HepG2 (cell line): ENCODE measurements at regions not wholly inside any gene's neighbourhood (a gene's known extent, or its start where the extent isn't known, plus 50 kb on each side); places are given as distances from the start of the nearest gene placed in this dataset.

ENCODE experiments used
- ATAC-seq: fragments of 200-7000 bp; cut with Tn5 transposase; 3 replicates; pipeline ENCODE4 v1.9.1; 2020; ENCODE audit warnings: mild to moderate bottlenecking, moderate library complexity
- BruUV-seq: library from RNA; stranded (reverse); fragments of 400-500 nt; replicated peaks from 2 replicates; lab custom pipeline; 2021; lab: Mats Ljungman, UMichigan
- CTCF ChIA-PET: fragments of 300-600 bp; formaldehyde crosslinking; extraction: SDS; loops from one replicate; lab custom pipeline; 2021; ENCODE audit warnings: low total read pairs, inconsistent platforms, low intra/inter-chr PET ratio; lab: Yijun Ruan, JAX
- POLR2A ChIA-PET: fragments of 350-600 bp; sonication (Branson Sonifier 250); formaldehyde crosslinking; loops from one replicate; lab custom pipeline; 2020; ENCODE audit warnings: antibody characterized with exemption, inconsistent platforms; lab: Yijun Ruan, JAX
- DNase-seq: peaks from one replicate; pipeline ENCODE4 v3.0.0-alpha.2; 2015; ENCODE audit warnings: low spot score
- FAIRE-seq: peaks from 3 replicates; lab custom pipeline; 2011; peaks lifted over from hg19 to GRCh38; lab: Jason Lieb, UNC
- H2AFZ ChIP-seq: one replicate; pipeline ENCODE4 v1.6.1; 2011; ENCODE audit warnings: low read length, inconsistent platforms
- H3K27ac ChIP-seq: fragments of 300-600 bp; 3 replicates; pipeline ENCODE4 v1.8.0; 2011; ENCODE audit warnings: mixed run types, mild to moderate bottlenecking, mixed read lengths, low read length, inconsistent platforms; ENCODE audit not compliant: insufficient read depth; ENCODE audit errors: extremely low read length
- H3K27me3 ChIP-seq, 2 experiments: fragments of 200-600 bp in 1 of 2; 2 replicates in 1 of 2; 3 replicates in 1 of 2; pipeline versions ENCODE4 v1.6.0 to v1.8.0; 2011; ENCODE audit warnings: low read length in 2 of 2, mild to moderate bottlenecking in 2 of 2, moderate library complexity in 2 of 2, inconsistent platforms in 1 of 2; ENCODE audit not compliant: insufficient read depth in 2 of 2, control insufficient read depth in 1 of 2
- H3K36me3 ChIP-seq, 2 experiments: fragments of 200-600 bp in 1 of 2; replicated peaks in 1 of 2; 2 replicates in 1 of 2; 3 replicates in 1 of 2; pipeline versions ENCODE4 v1.5.1 to v1.8.0; 2011; ENCODE audit warnings: low read length in 2 of 2, inconsistent platforms in 1 of 2; ENCODE audit not compliant: insufficient read depth in 2 of 2, control insufficient read depth in 1 of 2
- H3K4me1 ChIP-seq: 2 replicates; pipeline ENCODE4 v1.5.1; 2012; ENCODE audit warnings: low read length, inconsistent platforms; ENCODE audit not compliant: insufficient read depth
- H3K4me2 ChIP-seq: 2 replicates; pipeline ENCODE4 v1.6.0; 2011; ENCODE audit warnings: low read depth, low read length, inconsistent platforms
- H3K4me3 ChIP-seq, 3 experiments: fragments of 200-600 bp in 1 of 3; sonication (generic), shearing (Covaris generic) in 1 of 3; replicated peaks in 1 of 3; 2 replicates each; pipeline ENCODE4 v1.5.1; 2011 to 2016; ENCODE audit warnings: low read length in 3 of 3, inconsistent platforms in 2 of 3, low read depth in 2 of 3, mild to moderate bottlenecking in 2 of 3, control low read depth in 1 of 3, mixed read lengths in 1 of 3; ENCODE audit not compliant: insufficient read depth in 1 of 3
- H3K79me2 ChIP-seq: one replicate; pipeline ENCODE4 v1.6.1; 2011; ENCODE audit warnings: low read length, inconsistent platforms; ENCODE audit not compliant: insufficient read depth
- H3K9ac ChIP-seq: 2 replicates; pipeline ENCODE4 v1.6.0; 2011; ENCODE audit warnings: mild to moderate bottlenecking, low read depth, low read length, inconsistent platforms; ENCODE audit not compliant: insufficient read depth
- H3K9me3 ChIP-seq: 2 replicates; pipeline ENCODE4 v1.5.1; 2012; ENCODE audit warnings: mild to moderate bottlenecking, low read length
- H4K20me1 ChIP-seq: 2 replicates; pipeline ENCODE4 v1.6.0; 2011; ENCODE audit warnings: inconsistent platforms, mild to moderate bottlenecking, low read length, moderate library complexity; ENCODE audit not compliant: insufficient read depth
- MEF2D ChIP-seq: sonication (generic); formaldehyde crosslinking; IDR thresholded peaks from 2 replicates; pipeline ENCODE4 v1.5.1; 2020; ENCODE audit warnings: mild to moderate bottlenecking, missing genetic modification reagents
- MTF1 ChIP-seq: sonication (generic); formaldehyde crosslinking; IDR thresholded peaks from 2 replicates; pipeline ENCODE4 v1.5.0; 2020; ENCODE audit warnings: missing genetic modification reagents
- RORA ChIP-seq: sonication (generic); formaldehyde crosslinking; IDR thresholded peaks from 2 replicates; pipeline ENCODE4 v1.5.0; 2020; ENCODE audit warnings: mild to moderate bottlenecking, missing genetic modification reagents, moderate library complexity
- TOE1 ChIP-seq: sonication (generic); formaldehyde crosslinking; IDR thresholded peaks from 2 replicates; pipeline ENCODE4 v1.4.0; 2020; ENCODE audit warnings: mild to moderate bottlenecking, missing genetic modification reagents
- ZKSCAN1 ChIP-seq: fragments of 150-350 bp; IDR thresholded peaks from 2 replicates; pipeline ENCODE4 v1.6.1; 2014; ENCODE audit warnings: low read length
- ZNF670 ChIP-seq: sonication (generic); formaldehyde crosslinking; IDR thresholded peaks from 2 replicates; pipeline ENCODE4 v1.8.0; 2022; ENCODE audit warnings: mild to moderate bottlenecking, missing genetic modification reagents, borderline replicate concordance
- WGBS: methylation state at CpG from one replicate; pipeline ENCODE4 v1.1.6; 2017; ENCODE audit warnings: low lambda C conversion rate; 5-methylcytosine and 5-hydroxymethylcytosine counted together
- in situ Hi-C: cut with HindIII; loops from 2 replicates; pipeline ENCODE4 v1.10.0; 2017; ENCODE audit warnings: low pct_unique_long_range_greater_than_20kb; ENCODE audit not compliant: extremely low pct_ligation_motif_present
- intact Hi-C: fragments of 100-400 bp; cut with micrococcal nuclease; formaldehyde crosslinking; loops from one replicate; pipeline ENCODE4 v1.10.0; 2022; ENCODE audit not compliant: unreplicated experiment
- TF ChIP-seq, protein P1 (sequence below): sonication (generic); formaldehyde crosslinking; IDR thresholded peaks from 2 replicates; pipeline ENCODE4 v1.8.0; 2022; ENCODE audit warnings: missing genetic modification reagents, low read depth, mild to moderate bottlenecking, borderline replicate concordance
- TF ChIP-seq, protein P2 (sequence below): sonication (generic); formaldehyde crosslinking; IDR thresholded peaks from 2 replicates; pipeline ENCODE4 v1.5.0; 2020; ENCODE audit warnings: missing genetic modification reagents
- TF ChIP-seq, protein P3 (sequence below): sonication (generic); formaldehyde crosslinking; IDR thresholded peaks from 2 replicates; pipeline ENCODE4 v1.4.0; 2020; ENCODE audit warnings: missing genetic modification reagents, borderline replicate concordance
- TF ChIP-seq, protein P4 (sequence below): sonication (generic); formaldehyde crosslinking; IDR thresholded peaks from 2 replicates; pipeline ENCODE4 v1.5.1; 2020; ENCODE audit warnings: mild to moderate bottlenecking, missing genetic modification reagents

DNA sequence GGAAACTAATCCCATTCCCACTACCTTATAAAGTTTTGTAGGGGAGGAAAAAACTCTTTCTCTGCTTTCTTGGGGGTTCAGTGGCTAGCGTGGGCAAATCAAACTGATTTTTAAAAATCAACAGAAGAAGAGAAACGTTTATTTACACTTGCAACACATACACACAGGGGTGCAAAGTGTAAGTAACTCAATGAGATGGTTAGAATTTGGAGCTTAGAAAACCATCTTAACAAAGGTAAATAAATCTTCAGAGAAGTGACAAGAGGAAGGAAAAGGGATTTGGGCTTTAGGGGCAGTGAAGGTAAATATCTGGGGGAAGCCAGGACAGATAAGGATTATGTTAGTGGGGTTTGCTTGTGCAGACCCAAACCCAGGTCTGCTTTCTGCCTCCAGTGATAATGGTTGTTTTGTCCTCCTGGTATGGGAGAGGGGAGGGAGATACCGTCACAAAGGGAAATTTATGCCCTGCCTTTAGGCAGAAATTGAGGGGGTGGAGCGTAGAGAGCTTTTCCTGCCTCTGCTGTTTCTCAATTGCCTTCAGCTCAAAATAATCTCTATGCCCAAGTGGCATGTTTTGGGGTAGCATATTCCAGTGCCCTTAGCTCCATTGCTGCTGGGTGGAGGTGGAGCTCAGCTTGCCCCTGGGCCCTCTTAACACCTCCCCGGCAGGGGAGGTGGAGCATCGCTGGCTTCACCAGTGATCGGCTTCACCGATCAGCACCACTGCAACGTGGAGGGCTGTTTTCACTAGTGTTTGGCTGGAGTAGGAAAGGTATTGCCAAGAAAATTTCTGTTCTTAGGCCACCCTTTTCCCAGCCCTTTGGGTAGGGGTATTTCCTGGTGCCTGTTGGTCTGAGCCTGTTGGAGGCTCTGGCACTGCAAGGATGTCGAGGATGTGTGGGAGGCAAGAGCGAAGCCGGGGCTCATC, 92.2 kb downstream of the TEX51 start (continued):
- TF ChIP-seq, protein P1, sequence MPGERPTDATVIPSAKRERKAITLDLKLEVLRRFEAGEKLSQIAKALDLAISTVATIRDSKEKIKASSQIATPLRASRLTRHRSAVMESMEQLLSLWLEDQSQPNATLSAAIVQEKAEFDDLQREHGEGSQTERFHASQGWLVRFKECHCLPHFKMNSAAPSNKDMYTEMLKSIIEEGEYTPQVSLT (CRISPR knock-in tag) = no peak
- TF ChIP-seq, protein P2, sequence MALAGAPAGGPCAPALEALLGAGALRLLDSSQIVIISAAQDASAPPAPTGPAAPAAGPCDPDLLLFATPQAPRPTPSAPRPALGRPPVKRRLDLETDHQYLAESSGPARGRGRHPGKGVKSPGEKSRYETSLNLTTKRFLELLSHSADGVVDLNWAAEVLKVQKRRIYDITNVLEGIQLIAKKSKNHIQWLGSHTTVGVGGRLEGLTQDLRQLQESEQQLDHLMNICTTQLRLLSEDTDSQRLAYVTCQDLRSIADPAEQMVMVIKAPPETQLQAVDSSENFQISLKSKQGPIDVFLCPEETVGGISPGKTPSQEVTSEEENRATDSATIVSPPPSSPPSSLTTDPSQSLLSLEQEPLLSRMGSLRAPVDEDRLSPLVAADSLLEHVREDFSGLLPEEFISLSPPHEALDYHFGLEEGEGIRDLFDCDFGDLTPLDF (CRISPR knock-in tag) = no peak
- no peak for TF ChIP-seq ZKSCAN1
- no peak for TF ChIP-seq RORA (CRISPR knock-in tag)
- TF ChIP-seq TOE1 = 0 out of 2 replicates have a peak, but pooled peaks have one; percentile 20
- no peak for TF ChIP-seq MTF1 (CRISPR knock-in tag)

DNA sequence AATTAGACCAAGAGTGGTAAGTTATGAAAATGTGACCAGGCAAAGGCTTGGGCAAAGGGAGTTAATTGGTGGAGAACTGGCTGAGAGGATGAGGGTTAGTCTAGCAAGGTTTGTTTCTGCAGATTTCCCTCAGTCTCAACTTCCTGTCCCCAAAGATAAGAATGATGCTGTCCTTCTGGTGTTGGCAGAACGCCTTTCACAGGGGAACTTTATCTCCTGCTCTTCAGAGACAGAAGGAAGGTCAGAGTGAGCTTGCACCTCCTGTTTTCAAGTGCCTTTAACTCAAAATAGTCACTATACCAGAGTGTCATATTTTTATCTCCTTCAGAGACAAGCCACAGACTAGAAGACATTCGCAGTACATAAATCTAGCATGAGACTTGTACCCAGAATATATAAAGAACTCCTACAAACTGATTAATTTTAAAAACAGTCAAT, 95.7 kb downstream of the TEX51 start:
- Histone ChIP-seq H3K4me2 (no peak overlapping the region), H3K9ac (no peak overlapping the region), H2AFZ (peak overlapping the region; percentile 36), H4K20me1 (no peaks in the 10 kb centered on the region), H3K27ac (peak overlapping the region; percentile 90), H3K4me3 (no peak overlapping the region), H3K9me3 (no peaks in the 10 kb centered on the region), H3K36me3 (no peaks in the 10 kb centered on the region), H3K79me2 (no peaks in the 10 kb centered on the region), H3K27me3 (no peaks in the 10 kb centered on the region), H3K4me1 (peaks cover 99% of the 10 kb centered on the region)
- no TSS peak for BruUV-seq
- ChIA-PET POLR2A (no interaction called here), CTCF (no interaction called here)
- ATAC-seq (no peak), FAIRE-seq (no peak), DNase-seq (no peak)
- in situ Hi-C loops (no loop called here), intact Hi-C loops (no loop called here)
- 93% methylated on average over 2 of the region's 2 CpGs for WGBS
- TF ChIP-seq MEF2D (CRISPR knock-in tag) (no peak), ZNF670 (no peak)
- TF ChIP-seq, protein P3, sequence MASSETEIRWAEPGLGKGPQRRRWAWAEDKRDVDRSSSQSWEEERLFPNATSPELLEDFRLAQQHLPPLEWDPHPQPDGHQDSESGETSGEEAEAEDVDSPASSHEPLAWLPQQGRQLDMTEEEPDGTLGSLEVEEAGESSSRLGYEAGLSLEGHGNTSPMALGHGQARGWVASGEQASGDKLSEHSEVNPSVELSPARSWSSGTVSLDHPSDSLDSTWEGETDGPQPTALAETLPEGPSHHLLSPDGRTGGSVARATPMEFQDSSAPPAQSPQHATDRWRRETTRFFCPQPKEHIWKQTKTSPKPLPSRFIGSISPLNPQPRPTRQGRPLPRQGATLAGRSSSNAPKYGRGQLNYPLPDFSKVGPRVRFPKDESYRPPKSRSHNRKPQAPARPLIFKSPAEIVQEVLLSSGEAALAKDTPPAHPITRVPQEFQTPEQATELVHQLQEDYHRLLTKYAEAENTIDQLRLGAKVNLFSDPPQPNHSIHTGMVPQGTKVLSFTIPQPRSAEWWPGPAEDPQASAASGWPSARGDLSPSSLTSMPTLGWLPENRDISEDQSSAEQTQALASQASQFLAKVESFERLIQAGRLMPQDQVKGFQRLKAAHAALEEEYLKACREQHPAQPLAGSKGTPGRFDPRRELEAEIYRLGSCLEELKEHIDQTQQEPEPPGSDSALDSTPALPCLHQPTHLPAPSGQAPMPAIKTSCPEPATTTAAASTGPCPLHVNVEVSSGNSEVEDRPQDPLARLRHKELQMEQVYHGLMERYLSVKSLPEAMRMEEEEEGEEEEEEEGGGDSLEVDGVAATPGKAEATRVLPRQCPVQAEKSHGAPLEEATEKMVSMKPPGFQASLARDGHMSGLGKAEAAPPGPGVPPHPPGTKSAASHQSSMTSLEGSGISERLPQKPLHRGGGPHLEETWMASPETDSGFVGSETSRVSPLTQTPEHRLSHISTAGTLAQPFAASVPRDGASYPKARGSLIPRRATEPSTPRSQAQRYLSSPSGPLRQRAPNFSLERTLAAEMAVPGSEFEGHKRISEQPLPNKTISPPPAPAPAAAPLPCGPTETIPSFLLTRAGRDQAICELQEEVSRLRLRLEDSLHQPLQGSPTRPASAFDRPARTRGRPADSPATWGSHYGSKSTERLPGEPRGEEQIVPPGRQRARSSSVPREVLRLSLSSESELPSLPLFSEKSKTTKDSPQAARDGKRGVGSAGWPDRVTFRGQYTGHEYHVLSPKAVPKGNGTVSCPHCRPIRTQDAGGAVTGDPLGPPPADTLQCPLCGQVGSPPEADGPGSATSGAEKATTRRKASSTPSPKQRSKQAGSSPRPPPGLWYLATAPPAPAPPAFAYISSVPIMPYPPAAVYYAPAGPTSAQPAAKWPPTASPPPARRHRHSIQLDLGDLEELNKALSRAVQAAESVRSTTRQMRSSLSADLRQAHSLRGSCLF (CRISPR knock-in tag) = no peak
- TF ChIP-seq, protein P4, sequence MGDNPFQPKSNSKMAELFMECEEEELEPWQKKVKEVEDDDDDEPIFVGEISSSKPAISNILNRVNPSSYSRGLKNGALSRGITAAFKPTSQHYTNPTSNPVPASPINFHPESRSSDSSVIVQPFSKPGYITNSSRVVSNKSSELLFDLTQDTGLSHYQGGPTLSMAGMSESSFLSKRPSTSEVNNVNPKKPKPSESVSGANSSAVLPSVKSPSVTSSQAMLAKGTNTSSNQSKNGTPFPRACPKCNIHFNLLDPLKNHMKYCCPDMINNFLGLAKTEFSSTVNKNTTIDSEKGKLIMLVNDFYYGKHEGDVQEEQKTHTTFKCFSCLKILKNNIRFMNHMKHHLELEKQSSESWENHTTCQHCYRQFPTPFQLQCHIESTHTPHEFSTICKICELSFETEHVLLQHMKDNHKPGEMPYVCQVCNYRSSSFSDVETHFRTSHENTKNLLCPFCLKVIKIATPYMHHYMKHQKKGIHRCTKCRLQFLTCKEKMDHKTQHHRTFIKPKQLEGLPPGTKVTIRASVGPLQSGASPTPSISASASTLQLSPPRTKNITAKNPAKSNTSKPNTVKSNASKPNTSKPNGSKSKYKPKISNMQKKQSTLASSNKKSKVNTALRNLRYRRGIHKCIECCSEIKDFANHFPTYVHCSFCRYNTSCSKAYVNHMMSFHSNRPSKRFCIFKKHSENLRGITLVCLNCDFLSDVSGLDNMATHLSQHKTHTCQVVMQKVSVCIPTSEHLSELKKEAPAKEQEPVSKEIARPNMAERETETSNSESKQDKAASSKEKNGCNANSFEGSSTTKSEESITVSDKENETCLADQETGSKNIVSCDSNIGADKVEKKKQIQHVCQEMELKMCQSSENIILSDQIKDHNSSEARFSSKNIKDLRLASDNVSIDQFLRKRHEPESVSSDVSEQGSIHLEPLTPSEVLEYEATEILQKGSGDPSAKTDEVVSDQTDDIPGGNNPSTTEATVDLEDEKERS = 0 out of 2 replicates have a peak, but pooled peaks have one; percentile 19
- TF ChIP-seq, protein P2 (CRISPR knock-in tag) = peak; percentile 17; the same call in 1 of the 2 replicates
